Epithelial cell of esophagus (primary cell): ENCODE measurements at regions not wholly inside any gene's neighbourhood (a gene's known extent, or its start where the extent isn't known, plus 50 kb on each side); places are given as distances from the start of the nearest gene placed in this dataset.

Source experiments
- DNase-seq: peaks from one replicate; pipeline ENCODE4 v3.0.0; 2010; ENCODE audit warnings: low read depth
- H3K4me3 ChIP-seq: 2 replicates; pipeline ENCODE4 v1.5.1; 2011; ENCODE audit warnings: mild to moderate bottlenecking, low read length, control low read depth
- CTCF ChIP-seq: IDR thresholded peaks from 2 replicates; pipeline ENCODE4 v1.5.1; 2011; ENCODE audit warnings: low read depth, mild to moderate bottlenecking, low read length, control low read depth, inconsistent platforms; ENCODE audit not compliant: insufficient read depth; ENCODE audit errors: missing control alignments

- no peak overlapping the region for H3K4me3 ChIP-seq
- no peak for DNase-seq
- no peak for TF ChIP-seq CTCF
These were observed 97.0 kb upstream of the PDE1C start for GRCh38 chr7:32167256-32167655.

GRCh38 chr7:32164341-32164996 is 94.3 kb upstream of the PDE1C start:
- no peak overlapping the region for H3K4me3 ChIP-seq
- DNase-seq, result peak; percentile 81
- peak; percentile 76 for TF ChIP-seq CTCF

- no peak for DNase-seq
These were observed 93.7 kb upstream of the PDE1C start for GRCh38 chr7:32163896-32164295.

GRCh38 chr7:32163141-32163806 is 93.1 kb upstream of the PDE1C start:
- peak; percentile 84 for DNase-seq
- TF ChIP-seq CTCF, result no peak

More at GRCh38 chr7:32163896-32164295, 93.7 kb upstream of the PDE1C start:
- no peak overlapping the region for H3K4me3 ChIP-seq
- TF ChIP-seq CTCF, result no peak

GRCh38 chr7:32161708-32162107 is 91.5 kb upstream of the PDE1C start:
- DNase-seq, result no peak
- no peak for TF ChIP-seq CTCF
- no peak overlapping the region for H3K4me3 ChIP-seq

More at GRCh38 chr7:32163141-32163806, 93.1 kb upstream of the PDE1C start:
- H3K4me3 ChIP-seq, result no peak overlapping the region

GRCh38 chr7:32158751-32159745 is 88.8 kb upstream of the PDE1C start:
- DNase-seq, result no peak
- no peak for TF ChIP-seq CTCF
- no peak overlapping the region for H3K4me3 ChIP-seq
